ENCODE measurements at regions not wholly inside any gene's neighbourhood (a gene's known extent, or its start where the extent isn't known, plus 50 kb on each side); places are given as distances from the start of the nearest gene placed in this dataset.

GRCh38 chr21:15521644-15522001 is 208.2 kb upstream of the USP25 start:
- no peak for TF ChIP-seq POLR2A (IDR thresholded peaks at IDR 0.05; ENCODE audit: low read depth, low read length)
- TF ChIP-seq POLR2AphosphoS5 (IDR thresholded peaks at IDR 0.05; ENCODE audit: low read depth, low read length): no peak
- TF ChIP-seq POU2F2 (IDR thresholded peaks at IDR 0.05; ENCODE audit: low read depth, low read length): no peak
- TF ChIP-seq TAF1 (IDR thresholded peaks at IDR 0.05; ENCODE audit: low read depth, low read length): no peak
- no peak for TF ChIP-seq SPI1 (IDR thresholded peaks at IDR 0.05; ENCODE audit: low read depth, low read length)
